ENCODE measurements at regions not wholly inside any gene's neighbourhood (a gene's known extent, or its start where the extent isn't known, plus 50 kb on each side); places are given as distances from the start of the nearest gene placed in this dataset.

- TF ChIP-seq CTCF (IDR thresholded peaks at IDR 0.05) (no peak), POLR2A (IDR thresholded peaks at IDR 0.05) (no peak)
Observed at GRCh38 chr1:83503153-83503552, 495.8 kb downstream of the TTLL7 start.

Measured in Peyer's patch (tissue), 4 donors.